ENCODE measurements at regions not wholly inside any gene's neighbourhood (a gene's known extent, or its start where the extent isn't known, plus 50 kb on each side); places are given as distances from the start of the nearest gene placed in this dataset.

GRCh38 chrX:147811803-147812202 lies 99.9 kb upstream of the FMR1 start:
- TF ChIP-seq, protein P1, sequence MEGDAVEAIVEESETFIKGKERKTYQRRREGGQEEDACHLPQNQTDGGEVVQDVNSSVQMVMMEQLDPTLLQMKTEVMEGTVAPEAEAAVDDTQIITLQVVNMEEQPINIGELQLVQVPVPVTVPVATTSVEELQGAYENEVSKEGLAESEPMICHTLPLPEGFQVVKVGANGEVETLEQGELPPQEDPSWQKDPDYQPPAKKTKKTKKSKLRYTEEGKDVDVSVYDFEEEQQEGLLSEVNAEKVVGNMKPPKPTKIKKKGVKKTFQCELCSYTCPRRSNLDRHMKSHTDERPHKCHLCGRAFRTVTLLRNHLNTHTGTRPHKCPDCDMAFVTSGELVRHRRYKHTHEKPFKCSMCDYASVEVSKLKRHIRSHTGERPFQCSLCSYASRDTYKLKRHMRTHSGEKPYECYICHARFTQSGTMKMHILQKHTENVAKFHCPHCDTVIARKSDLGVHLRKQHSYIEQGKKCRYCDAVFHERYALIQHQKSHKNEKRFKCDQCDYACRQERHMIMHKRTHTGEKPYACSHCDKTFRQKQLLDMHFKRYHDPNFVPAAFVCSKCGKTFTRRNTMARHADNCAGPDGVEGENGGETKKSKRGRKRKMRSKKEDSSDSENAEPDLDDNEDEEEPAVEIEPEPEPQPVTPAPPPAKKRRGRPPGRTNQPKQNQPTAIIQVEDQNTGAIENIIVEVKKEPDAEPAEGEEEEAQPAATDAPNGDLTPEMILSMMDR (conservative IDR thresholded peaks at IDR 0.05) = no peak
- TF ChIP-seq EZH2 (IDR thresholded peaks at IDR 0.05; ENCODE audit: low read depth) = no peak
